HG02970 (cell line): ENCODE measurements at regions not wholly inside any gene's neighbourhood (a gene's known extent, or its start where the extent isn't known, plus 50 kb on each side); places are given as distances from the start of the nearest gene placed in this dataset.
"Not testable (repeated sequence)": the region's sequence is repeated elsewhere in the genome, so short reads cannot be mapped to it uniquely, and the experiment has no call there.

Experiments used
- ATAC-seq: cut with Tn5 transposase; IDR thresholded peaks from one replicate; pipeline ENCODE4 v1.9.1; 2021; ENCODE audit warnings: mild to moderate bottlenecking, moderate library complexity, moderate number of reproducible peaks; ENCODE audit not compliant: unreplicated experiment, low FRiP score

- ATAC-seq: no peak
Observed at GRCh38 chr9:30235068-30235467, 2149.4 kb upstream of the ACO1 start.

GRCh38 chr9:30235564-30235963, 2148.9 kb upstream of the ACO1 start:
- no peak for ATAC-seq

GRCh38 chr9:30239878-30240277, 2144.6 kb upstream of the ACO1 start:
- no peak for ATAC-seq

- no peak for ATAC-seq
Observed at GRCh38 chr9:30243467-30243866, 2141.0 kb upstream of the ACO1 start.

GRCh38 chr9:30244877-30245276, 2139.6 kb upstream of the ACO1 start:
- no peak for ATAC-seq

- ATAC-seq: no peak
Observed at GRCh38 chr9:30250872-30251271, 2133.6 kb upstream of the ACO1 start.

- no peak for ATAC-seq
Observed at GRCh38 chr9:30258094-30258493, 2126.3 kb upstream of the ACO1 start.

GRCh38 chr9:30280229-30280900, 2104.1 kb upstream of the ACO1 start:
- ATAC-seq: no peak

GRCh38 chr9:30289435-30289834, 2095.0 kb upstream of the ACO1 start:
- ATAC-seq: no peak

GRCh38 chr9:30292026-30292425, 2092.4 kb upstream of the ACO1 start:
- not testable (repeated sequence) for ATAC-seq

- no peak for ATAC-seq
Observed at GRCh38 chr9:30293231-30293630, 2091.2 kb upstream of the ACO1 start.

- no peak for ATAC-seq
Observed at GRCh38 chr9:30299126-30299780, 2085.2 kb upstream of the ACO1 start.

- ATAC-seq: no peak
Observed at GRCh38 chr9:30301271-30301963, 2083.0 kb upstream of the ACO1 start.

GRCh38 chr9:30310711-30311110, 2073.7 kb upstream of the ACO1 start:
- ATAC-seq: no peak

GRCh38 chr9:30329431-30329830, 2055.0 kb upstream of the ACO1 start:
- ATAC-seq: no peak

GRCh38 chr9:30348904-30349303, 2035.5 kb upstream of the ACO1 start:
- ATAC-seq: no peak

GRCh38 chr9:30349526-30350513, 2034.6 kb upstream of the ACO1 start:
- ATAC-seq: no peak

GRCh38 chr9:30356221-30356620, 2028.2 kb upstream of the ACO1 start:
- ATAC-seq: no peak

- no peak for ATAC-seq
Observed at GRCh38 chr9:30362373-30362772, 2022.1 kb upstream of the ACO1 start.

GRCh38 chr9:30366140-30366539, 2018.3 kb upstream of the ACO1 start:
- not testable (repeated sequence) for ATAC-seq

- ATAC-seq: no peak
Observed at GRCh38 chr9:30382271-30382670, 2002.2 kb upstream of the ACO1 start.
